ENCODE measurements at regions not wholly inside any gene's neighbourhood (a gene's known extent, or its start where the extent isn't known, plus 50 kb on each side); places are given as distances from the start of the nearest gene placed in this dataset.
"Not testable (repeated sequence)": the region's sequence is repeated elsewhere in the genome, so short reads cannot be mapped to it uniquely, and the experiment has no call there.

GRCh38 chr2:161059388-161059787 lies 100.8 kb upstream of the TANK start:
- Histone ChIP-seq H3K36me3 (ENCODE audit: control insufficient read depth in 1 of 2, insufficient read depth in 2 of 2, low read length in 2 of 2) (no peaks in the 10 kb centered on the region), H3K9ac (ENCODE audit: low read depth in 1 of 2, low read length in 2 of 2) (no peak overlapping the region), H3K4me3 (ENCODE audit: low read depth in 1 of 2, low read length in 2 of 2) (no peak overlapping the region), H3K9me3 (ENCODE audit: control insufficient read depth in 1 of 2, low read length in 2 of 2) (no peaks in the 10 kb centered on the region), H3K27me3 (ENCODE audit: control insufficient read depth in 1 of 2, insufficient read depth in 2 of 2, low read length in 2 of 2) (no peaks in the 10 kb centered on the region), H3K27ac (ENCODE audit: low read depth, low read length) (no peak overlapping the region), H3K4me1 (ENCODE audit: control insufficient read depth in 1 of 2, insufficient read depth in 2 of 2, low read length in 2 of 2) (peaks cover 0 to 5% of the 10 kb centered on the region in 2 donors)

- Histone ChIP-seq H3K27me3 (ENCODE audit: control insufficient read depth in 1 of 2, insufficient read depth in 2 of 2, low read length in 2 of 2) (peaks cover 3 to 4% of the 10 kb centered on the region in 2 donors), H3K9ac (ENCODE audit: low read depth in 1 of 2, low read length in 2 of 2) (no peak overlapping the region), H3K36me3 (ENCODE audit: control insufficient read depth in 1 of 2, insufficient read depth in 2 of 2, low read length in 2 of 2) (no peaks in the 10 kb centered on the region), H3K4me1 (ENCODE audit: control insufficient read depth in 1 of 2, insufficient read depth in 2 of 2, low read length in 2 of 2) (peaks cover 0 to 5% of the 10 kb centered on the region in 2 donors), H3K27ac (ENCODE audit: low read depth, low read length) (no peak overlapping the region), H3K9me3 (ENCODE audit: control insufficient read depth in 1 of 2, low read length in 2 of 2) (no peaks in the 10 kb centered on the region), H3K4me3 (ENCODE audit: low read depth in 1 of 2, low read length in 2 of 2) (no peak overlapping the region)
Observed at GRCh38 chr2:161061786-161062185, 98.4 kb upstream of the TANK start.

GRCh38 chr2:161063157-161063945 lies 96.9 kb upstream of the TANK start:
- Histone ChIP-seq H3K36me3 (ENCODE audit: control insufficient read depth in 1 of 2, insufficient read depth in 2 of 2, low read length in 2 of 2) (no peaks in the 10 kb centered on the region), H3K4me3 (ENCODE audit: low read depth in 1 of 2, low read length in 2 of 2) (no peak overlapping the region), H3K27ac (ENCODE audit: low read depth, low read length) (no peak overlapping the region), H3K9ac (ENCODE audit: low read depth in 1 of 2, low read length in 2 of 2) (no peak overlapping the region), H3K4me1 (ENCODE audit: control insufficient read depth in 1 of 2, insufficient read depth in 2 of 2, low read length in 2 of 2) (peaks cover 0 to 5% of the 10 kb centered on the region in 2 donors), H3K27me3 (ENCODE audit: control insufficient read depth in 1 of 2, insufficient read depth in 2 of 2, low read length in 2 of 2) (peaks cover 3 to 4% of the 10 kb centered on the region in 2 donors), H3K9me3 (ENCODE audit: control insufficient read depth in 1 of 2, low read length in 2 of 2) (no peaks in the 10 kb centered on the region)

DNA sequence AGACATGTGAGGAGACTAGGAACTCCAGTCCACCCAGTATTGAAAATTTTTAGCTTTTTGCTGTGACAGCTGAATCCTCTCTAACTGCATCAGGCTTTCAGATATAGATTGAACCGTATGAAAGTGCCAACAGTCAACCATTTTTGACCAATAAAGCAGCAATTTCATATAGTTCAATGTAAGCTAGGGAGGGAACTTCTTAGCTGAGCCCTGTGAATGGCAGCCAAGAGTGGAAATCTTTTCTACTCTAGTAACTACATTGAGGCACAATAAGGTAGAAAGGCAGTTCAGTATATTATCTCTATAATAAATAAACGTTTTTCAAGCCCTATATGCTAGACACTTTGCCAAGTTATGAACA lies 96.3 kb upstream of the TANK start:
- H3K4me1 ChIP-seq (ENCODE audit: control insufficient read depth in 1 of 2, insufficient read depth in 2 of 2, low read length in 2 of 2): peaks cover 0 to 5% of the 10 kb centered on the region in 2 donors
- no peak overlapping the region for H3K4me3 ChIP-seq (ENCODE audit: low read depth in 1 of 2, low read length in 2 of 2)
- H3K36me3 ChIP-seq (ENCODE audit: control insufficient read depth in 1 of 2, insufficient read depth in 2 of 2, low read length in 2 of 2): no peaks in the 10 kb centered on the region
- no peak overlapping the region for H3K9ac ChIP-seq (ENCODE audit: low read depth in 1 of 2, low read length in 2 of 2)
- no peak overlapping the region for H3K27ac ChIP-seq (ENCODE audit: low read depth, low read length)
- H3K27me3 ChIP-seq (ENCODE audit: control insufficient read depth in 1 of 2, insufficient read depth in 2 of 2, low read length in 2 of 2): peaks cover 3 to 4% of the 10 kb centered on the region in 2 donors
- H3K9me3 ChIP-seq (ENCODE audit: control insufficient read depth in 1 of 2, low read length in 2 of 2): no peaks in the 10 kb centered on the region

- Histone ChIP-seq H3K9me3 (ENCODE audit: control insufficient read depth in 1 of 2, low read length in 2 of 2) (no peaks in the 10 kb centered on the region), H3K27ac (ENCODE audit: low read depth, low read length) (no peak overlapping the region), H3K4me3 (ENCODE audit: low read depth in 1 of 2, low read length in 2 of 2) (no peak overlapping the region), H3K4me1 (ENCODE audit: control insufficient read depth in 1 of 2, insufficient read depth in 2 of 2, low read length in 2 of 2) (peaks cover 0 to 5% of the 10 kb centered on the region in 2 donors), H3K36me3 (ENCODE audit: control insufficient read depth in 1 of 2, insufficient read depth in 2 of 2, low read length in 2 of 2) (no peaks in the 10 kb centered on the region), H3K27me3 (ENCODE audit: control insufficient read depth in 1 of 2, insufficient read depth in 2 of 2, low read length in 2 of 2) (peaks cover 3 to 4% of the 10 kb centered on the region in 2 donors), H3K9ac (ENCODE audit: low read depth in 1 of 2, low read length in 2 of 2) (no peak overlapping the region)
Observed at GRCh38 chr2:161067846-161068350, 92.3 kb upstream of the TANK start.

- Histone ChIP-seq H3K9me3 (ENCODE audit: control insufficient read depth in 1 of 2, low read length in 2 of 2) (no peaks in the 10 kb centered on the region), H3K4me3 (ENCODE audit: low read depth in 1 of 2, low read length in 2 of 2) (no peak overlapping the region), H3K9ac (ENCODE audit: low read depth in 1 of 2, low read length in 2 of 2) (no peak overlapping the region), H3K4me1 (ENCODE audit: control insufficient read depth in 1 of 2, insufficient read depth in 2 of 2, low read length in 2 of 2) (no peaks in the 10 kb centered on the region), H3K27ac (ENCODE audit: low read depth, low read length) (no peak overlapping the region), H3K27me3 (ENCODE audit: control insufficient read depth in 1 of 2, insufficient read depth in 2 of 2, low read length in 2 of 2) (peaks cover 3 to 4% of the 10 kb centered on the region in 2 donors), H3K36me3 (ENCODE audit: control insufficient read depth in 1 of 2, insufficient read depth in 2 of 2, low read length in 2 of 2) (no peaks in the 10 kb centered on the region)
Observed at GRCh38 chr2:161068670-161069069, 91.6 kb upstream of the TANK start.

GRCh38 chr2:161070693-161071479 lies 89.3 kb upstream of the TANK start:
- Histone ChIP-seq H3K9ac (ENCODE audit: low read depth in 1 of 2, low read length in 2 of 2) (no peak overlapping the region), H3K27me3 (ENCODE audit: control insufficient read depth in 1 of 2, insufficient read depth in 2 of 2, low read length in 2 of 2) (peaks cover 2 to 3% of the 10 kb centered on the region in 2 donors), H3K27ac (ENCODE audit: low read depth, low read length) (no peak overlapping the region), H3K36me3 (ENCODE audit: control insufficient read depth in 1 of 2, insufficient read depth in 2 of 2, low read length in 2 of 2) (no peaks in the 10 kb centered on the region), H3K4me3 (ENCODE audit: low read depth in 1 of 2, low read length in 2 of 2) (no peak overlapping the region), H3K4me1 (ENCODE audit: control insufficient read depth in 1 of 2, insufficient read depth in 2 of 2, low read length in 2 of 2) (no peaks in the 10 kb centered on the region), H3K9me3 (ENCODE audit: control insufficient read depth in 1 of 2, low read length in 2 of 2) (no peaks in the 10 kb centered on the region)

DNA sequence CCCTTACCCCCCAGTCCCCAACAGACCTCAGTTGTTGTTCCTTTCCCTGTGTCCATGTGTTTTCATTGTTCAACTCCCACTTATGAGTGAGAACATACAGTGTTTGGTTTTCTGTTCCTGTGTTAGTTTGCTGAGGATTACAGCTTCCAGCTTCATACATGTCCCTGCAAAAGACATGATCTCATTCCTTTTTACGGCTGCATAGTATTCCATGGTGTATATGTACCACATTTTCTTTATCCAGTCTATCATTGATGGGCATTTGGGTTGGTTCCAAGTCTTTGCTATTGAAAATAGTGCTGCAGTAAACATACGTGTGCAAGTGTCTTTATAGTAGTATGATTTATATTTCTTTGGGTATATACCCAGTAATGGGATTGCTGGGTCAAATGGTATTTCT lies 87.8 kb upstream of the TANK start:
- H3K9ac ChIP-seq (ENCODE audit: low read depth in 1 of 2, low read length in 2 of 2); H3K36me3 ChIP-seq (ENCODE audit: control insufficient read depth in 1 of 2, insufficient read depth in 2 of 2, low read length in 2 of 2); H3K27ac ChIP-seq (ENCODE audit: low read depth, low read length); H3K27me3 ChIP-seq (ENCODE audit: control insufficient read depth in 1 of 2, insufficient read depth in 2 of 2, low read length in 2 of 2); H3K4me3 ChIP-seq (ENCODE audit: low read depth in 1 of 2, low read length in 2 of 2); H3K4me1 ChIP-seq (ENCODE audit: control insufficient read depth in 1 of 2, insufficient read depth in 2 of 2, low read length in 2 of 2); H3K9me3 ChIP-seq (ENCODE audit: control insufficient read depth in 1 of 2, low read length in 2 of 2): not testable (repeated sequence)

DNA sequence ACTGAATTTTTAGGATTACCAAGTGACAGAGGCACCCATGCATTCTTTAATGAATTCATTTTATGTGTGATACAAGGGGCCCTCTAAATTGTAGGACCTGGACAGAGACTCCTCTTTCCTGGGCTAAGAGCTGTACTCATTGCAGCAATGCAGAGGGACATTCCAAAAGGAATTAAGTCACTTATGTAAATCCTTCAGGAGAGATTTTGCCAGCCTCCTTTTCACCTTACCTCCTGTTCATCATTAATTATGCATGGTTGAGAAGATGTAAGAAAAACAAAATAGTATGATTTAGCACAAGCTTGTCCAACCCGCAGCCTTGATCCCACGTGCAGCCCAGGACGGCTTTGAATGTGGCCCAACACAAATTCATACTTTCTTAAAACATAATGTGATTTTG lies 84.5 kb upstream of the TANK start:
- no peak overlapping the region for H3K4me3 ChIP-seq (ENCODE audit: low read depth in 1 of 2, low read length in 2 of 2)
- no peaks in the 10 kb centered on the region for H3K27me3 ChIP-seq (ENCODE audit: control insufficient read depth in 1 of 2, insufficient read depth in 2 of 2, low read length in 2 of 2)
- no peak overlapping the region for H3K9ac ChIP-seq (ENCODE audit: low read depth in 1 of 2, low read length in 2 of 2)
- peaks cover 0 to 5% of the 10 kb centered on the region in 2 donors for H3K4me1 ChIP-seq (ENCODE audit: control insufficient read depth in 1 of 2, insufficient read depth in 2 of 2, low read length in 2 of 2)
- H3K36me3 ChIP-seq (ENCODE audit: control insufficient read depth in 1 of 2, insufficient read depth in 2 of 2, low read length in 2 of 2): no peaks in the 10 kb centered on the region
- no peaks in the 10 kb centered on the region for H3K9me3 ChIP-seq (ENCODE audit: control insufficient read depth in 1 of 2, low read length in 2 of 2)
- no peak overlapping the region for H3K27ac ChIP-seq (ENCODE audit: low read depth, low read length)

DNA sequence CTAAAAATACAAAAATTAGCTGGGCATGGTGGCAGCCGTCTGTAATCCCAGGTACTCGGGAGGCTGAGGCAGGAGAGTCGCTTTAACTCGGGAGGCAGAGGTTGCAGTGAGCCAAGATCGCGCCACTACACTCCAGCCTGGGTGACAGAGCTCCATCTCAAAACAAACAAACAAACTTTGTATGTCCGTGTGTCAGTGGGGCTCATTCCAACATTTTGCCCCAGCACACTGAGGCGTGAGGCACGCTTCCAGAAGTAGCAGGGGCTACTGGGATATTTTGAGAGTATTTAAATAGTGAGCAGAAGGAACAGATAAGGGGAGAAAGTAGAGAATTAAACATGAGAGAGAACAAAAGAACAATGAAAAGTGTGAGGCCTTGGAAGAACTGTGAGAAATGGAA lies 83.3 kb upstream of the TANK start:
- H3K27me3 ChIP-seq (ENCODE audit: control insufficient read depth in 1 of 2, insufficient read depth in 2 of 2, low read length in 2 of 2): no peaks in the 10 kb centered on the region
- no peak overlapping the region for H3K9ac ChIP-seq (ENCODE audit: low read depth in 1 of 2, low read length in 2 of 2)
- no peak overlapping the region for H3K4me3 ChIP-seq (ENCODE audit: low read depth in 1 of 2, low read length in 2 of 2)
- H3K4me1 ChIP-seq (ENCODE audit: control insufficient read depth in 1 of 2, insufficient read depth in 2 of 2, low read length in 2 of 2): peaks cover 0 to 5% of the 10 kb centered on the region in 2 donors
- no peaks in the 10 kb centered on the region for H3K9me3 ChIP-seq (ENCODE audit: control insufficient read depth in 1 of 2, low read length in 2 of 2)
- no peak overlapping the region for H3K27ac ChIP-seq (ENCODE audit: low read depth, low read length)
- H3K36me3 ChIP-seq (ENCODE audit: control insufficient read depth in 1 of 2, insufficient read depth in 2 of 2, low read length in 2 of 2): no peaks in the 10 kb centered on the region

Measured in duodenal mucosa (tissue), 2 donors.